ENCODE measurements at regions not wholly inside any gene's neighbourhood (a gene's known extent, or its start where the extent isn't known, plus 50 kb on each side); places are given as distances from the start of the nearest gene placed in this dataset.
"Not testable (repeated sequence)": the region's sequence is repeated elsewhere in the genome, so short reads cannot be mapped to it uniquely, and the experiment has no call there.

- no peak for ATAC-seq
- no peak for DNase-seq
These were observed 778.5 kb downstream of the NTRK3 start for GRCh38 chr15:87477737-87478686.

GRCh38 chr15:87477026-87477425 is 779.5 kb downstream of the NTRK3 start:
- ATAC-seq = no peak
- no peak for DNase-seq

- DNase-seq (no peak), ATAC-seq (no peak)
These were observed 785.6 kb downstream of the NTRK3 start for GRCh38 chr15:87470923-87471322.

GRCh38 chr15:87463956-87464355 is 792.6 kb downstream of the NTRK3 start:
- not testable (repeated sequence) for ATAC-seq

DNA sequence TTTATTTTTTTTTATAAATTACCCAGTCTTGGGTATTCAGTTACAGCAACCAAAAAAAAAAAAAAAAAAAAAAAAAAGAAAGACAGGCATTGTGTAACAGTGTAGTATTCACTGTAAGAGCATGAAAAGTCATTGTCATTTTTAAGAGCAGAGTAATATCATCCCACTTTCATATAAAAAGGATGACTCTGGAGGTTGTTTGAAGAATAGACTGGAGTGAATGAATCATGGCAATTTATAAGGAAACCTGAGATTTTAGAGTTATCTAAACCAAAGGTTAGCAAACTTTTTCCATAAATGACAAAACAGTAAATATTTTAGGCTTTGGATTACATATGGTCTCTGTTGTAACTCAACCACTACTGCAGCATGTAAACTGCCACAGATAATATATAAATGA is 794.9 kb downstream of the NTRK3 start:
- ATAC-seq (no peak), DNase-seq (no peak)

More at GRCh38 chr15:87463956-87464355, 792.6 kb downstream of the NTRK3 start:
- not testable (repeated sequence) for DNase-seq

DNA sequence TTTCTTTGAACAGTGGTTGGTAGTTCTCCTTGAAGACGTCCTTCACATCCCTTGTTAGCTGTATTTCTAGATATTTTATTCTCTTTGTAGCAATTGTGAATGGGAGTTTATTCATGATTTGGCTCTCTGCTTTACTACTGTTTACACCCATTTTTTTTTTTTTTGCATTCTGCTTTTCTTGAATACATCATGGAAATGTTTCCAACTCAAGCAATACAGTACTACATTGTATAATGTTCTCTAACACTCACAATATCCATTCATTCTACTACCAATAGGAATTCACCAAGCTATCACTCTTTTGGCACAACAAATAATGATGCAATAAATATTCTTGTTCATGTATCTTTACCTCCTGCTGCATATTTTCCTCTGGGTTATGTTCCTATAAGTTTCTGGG is 801.7 kb downstream of the NTRK3 start:
- ATAC-seq = no peak
- DNase-seq = no peak

DNA sequence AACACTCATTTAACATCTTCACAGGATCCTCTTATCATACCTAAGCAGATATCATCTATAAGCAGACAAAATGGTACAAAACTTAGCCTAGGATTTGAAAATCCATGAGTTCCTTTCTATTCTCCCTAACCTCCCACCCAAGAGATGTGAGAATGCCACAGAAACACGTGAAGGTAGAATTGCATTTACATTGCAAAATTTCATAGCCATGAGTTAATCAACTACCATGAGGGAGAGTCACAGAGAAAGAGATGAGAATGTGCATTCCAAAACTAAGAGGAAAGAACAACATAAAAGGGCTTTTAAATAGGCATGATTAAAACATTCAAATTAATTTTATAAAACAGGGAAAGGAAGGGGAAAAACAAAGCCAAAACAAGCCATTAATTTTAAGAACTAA is 806.2 kb downstream of the NTRK3 start:
- no peak for ATAC-seq
- DNase-seq = no peak

DNA sequence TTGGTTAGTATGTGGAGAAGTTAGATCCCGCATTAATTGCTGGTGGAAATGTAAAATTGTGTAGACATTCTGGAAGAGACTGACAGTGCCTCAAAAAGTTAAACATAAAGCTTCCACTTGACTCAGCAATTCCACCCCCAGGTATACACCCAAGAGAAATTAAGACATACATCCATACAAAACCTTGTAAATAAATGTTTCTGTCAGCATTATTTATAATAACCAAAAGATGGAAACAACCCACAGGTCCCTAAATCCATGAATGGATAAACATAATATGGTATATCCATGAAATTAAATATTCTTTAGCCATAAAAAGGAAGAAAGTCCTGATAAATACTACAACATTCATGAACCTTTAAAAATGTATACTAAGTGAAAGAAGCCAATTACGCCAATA is 817.4 kb downstream of the NTRK3 start:
- DNase-seq (no peak), ATAC-seq (no peak)

DNA sequence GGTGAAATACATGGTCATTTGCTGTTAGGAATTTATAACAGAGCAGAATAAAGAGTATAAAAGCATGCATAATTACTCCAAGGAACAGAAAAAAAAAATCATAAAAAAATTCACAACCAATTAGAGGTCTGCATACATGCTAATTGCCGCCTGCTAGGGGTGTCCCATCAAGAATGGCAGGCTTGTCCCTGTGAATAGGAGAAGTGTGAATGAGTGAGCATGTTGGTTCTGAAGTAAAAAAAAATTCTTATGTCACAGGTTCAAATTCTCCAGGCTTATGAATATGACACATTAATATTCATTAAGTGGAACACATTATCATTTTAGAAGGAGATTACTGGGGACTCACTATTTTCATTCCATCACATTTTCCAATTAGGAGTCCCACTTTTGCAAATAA is 822.7 kb downstream of the NTRK3 start:
- ATAC-seq (no peak), DNase-seq (no peak)

- no peak for ATAC-seq
- no peak for DNase-seq
These were observed 826.8 kb downstream of the NTRK3 start for GRCh38 chr15:87429754-87430153.

- no peak for DNase-seq
- no peak for ATAC-seq
These were observed 836.5 kb downstream of the NTRK3 start for GRCh38 chr15:87420017-87420416.

DNA sequence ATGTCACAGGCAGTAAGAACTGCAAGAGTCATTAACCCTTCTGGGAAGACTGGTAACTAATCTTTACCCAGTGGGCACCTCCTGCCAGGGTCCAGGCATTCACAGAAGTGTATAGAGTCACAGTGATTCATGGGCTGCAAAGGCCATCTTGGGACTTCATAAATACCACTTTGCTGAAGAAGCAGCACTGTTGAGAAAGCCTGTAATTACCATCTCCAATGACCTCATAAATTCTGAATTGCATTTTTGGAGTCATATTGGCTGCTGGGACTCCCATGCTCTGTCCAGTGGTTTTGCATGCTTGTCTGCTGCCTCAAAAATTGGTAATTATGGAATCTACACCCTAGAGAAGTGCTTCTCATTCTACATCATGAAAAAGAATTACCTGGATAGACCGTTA is 837.2 kb downstream of the NTRK3 start:
- DNase-seq = no peak
- ATAC-seq = no peak

DNA sequence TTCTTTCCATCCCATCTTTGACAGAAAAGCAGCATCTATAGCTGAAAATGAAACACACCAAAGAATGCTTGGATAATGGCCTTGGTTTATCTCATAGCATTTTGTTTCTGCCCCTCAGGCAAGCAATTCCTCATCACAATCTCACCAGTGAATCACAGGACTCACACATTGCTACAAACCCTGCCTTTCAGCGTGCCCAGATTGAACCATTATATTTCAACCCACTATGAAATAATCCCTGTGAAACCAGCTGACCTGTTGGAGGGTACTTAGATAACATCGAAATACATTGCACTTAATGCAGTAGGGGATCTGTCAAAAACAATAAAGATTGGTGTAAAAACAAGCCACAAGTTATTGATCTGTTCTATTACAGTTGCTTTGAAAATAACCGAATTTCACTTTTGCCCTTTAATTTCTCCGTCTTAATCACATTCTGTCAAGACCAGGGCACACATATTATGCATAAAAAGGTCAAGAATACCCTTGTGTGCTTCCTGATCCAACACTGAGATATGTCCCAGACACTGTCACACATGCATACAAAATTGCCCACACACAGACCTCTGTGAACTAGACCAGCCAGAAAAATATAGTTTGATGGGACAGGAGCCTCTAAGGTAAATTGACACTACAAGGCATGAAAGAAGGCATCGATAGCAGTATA is 839.8 kb downstream of the NTRK3 start:
- DNase-seq = no peak
- no peak for ATAC-seq

DNA sequence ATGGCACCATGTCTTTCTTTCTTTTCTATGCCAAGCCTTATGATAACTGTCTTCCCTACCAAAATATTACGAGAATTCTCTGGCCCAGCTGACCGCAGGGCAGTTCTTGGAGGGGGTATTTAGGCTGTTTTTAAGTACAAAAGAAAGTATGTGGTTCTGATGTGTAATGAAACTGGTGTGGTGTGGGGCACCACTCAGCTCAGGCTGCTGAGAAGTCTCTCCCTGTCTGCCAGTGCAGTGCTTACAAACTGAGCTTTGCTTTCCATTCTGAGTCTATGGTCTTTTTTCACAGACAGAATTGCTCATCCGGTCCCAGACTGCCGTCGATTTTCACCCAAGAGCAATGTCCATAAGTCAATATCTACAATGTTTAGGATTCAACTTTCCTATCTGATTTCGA is 847.6 kb downstream of the NTRK3 start:
- ATAC-seq (no peak), DNase-seq (no peak)

- ATAC-seq (no peak), DNase-seq (no peak)
These were observed 852.6 kb downstream of the NTRK3 start for GRCh38 chr15:87403973-87404372.

- no peak for ATAC-seq
- DNase-seq = no peak
These were observed 854.6 kb downstream of the NTRK3 start for GRCh38 chr15:87401973-87402372.

- ATAC-seq (no peak), DNase-seq (no peak)
These were observed 861.9 kb downstream of the NTRK3 start for GRCh38 chr15:87394676-87395075.

- ATAC-seq = no peak
- no peak for DNase-seq
These were observed 868.8 kb downstream of the NTRK3 start for GRCh38 chr15:87387766-87388165.

GRCh38 chr15:87374339-87374738 is 882.2 kb downstream of the NTRK3 start:
- ATAC-seq (no peak), DNase-seq (no peak)

- no peak for DNase-seq
- ATAC-seq = no peak
These were observed 887.3 kb downstream of the NTRK3 start for GRCh38 chr15:87369269-87369668.

- DNase-seq = no peak
- no peak for ATAC-seq
These were observed 888.0 kb downstream of the NTRK3 start for GRCh38 chr15:87368511-87368910.

DNA sequence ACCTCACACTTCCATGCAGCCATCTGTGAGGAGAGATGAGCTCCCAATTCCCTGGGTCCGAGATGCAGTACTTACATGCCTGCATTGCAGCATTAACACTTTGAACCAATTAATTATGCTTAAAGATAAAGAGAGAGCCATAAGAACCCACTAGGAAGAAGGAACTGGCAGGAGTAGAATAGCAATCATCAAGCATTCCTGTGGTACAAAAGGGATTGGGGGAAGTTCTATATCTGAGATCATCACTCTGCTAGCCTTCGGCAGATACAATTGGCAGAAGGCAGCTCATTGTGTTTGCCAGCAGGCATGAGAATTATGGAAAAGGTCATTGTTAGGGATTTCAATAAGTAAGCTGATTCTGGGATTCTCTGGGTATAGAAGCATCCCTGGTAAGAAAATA is 891.4 kb downstream of the NTRK3 start:
- no peak for ATAC-seq

DNA sequence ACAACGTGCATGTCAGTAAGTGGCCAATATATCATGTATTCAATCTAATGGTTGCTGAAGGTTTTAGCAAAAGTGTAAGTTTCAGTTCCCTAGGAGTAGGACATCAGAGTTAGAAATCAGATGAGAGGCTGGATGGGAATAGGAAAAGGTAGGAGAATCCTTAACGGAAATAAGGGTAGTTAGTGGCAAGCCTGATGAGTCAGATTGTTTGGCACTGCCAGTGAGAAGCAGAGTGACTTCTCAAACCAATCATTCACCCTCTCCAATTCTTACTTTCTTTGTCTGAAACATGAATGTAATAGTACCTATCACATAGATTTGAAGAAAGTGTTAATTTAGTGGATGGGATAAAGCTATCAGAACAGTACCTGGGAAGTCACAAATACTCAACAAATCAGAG is 894.0 kb downstream of the NTRK3 start:
- DNase-seq (no peak), ATAC-seq (no peak)

More for the DNA sequence above, 891.4 kb downstream of the NTRK3 start:
- no peak for DNase-seq

Measured in stimulated activated naive CD8-positive, alpha-beta T cell treated with anti-CD3 and anti-CD28 coated beads, Interleukin-15, Interleukin-2, amounts not matched to agents 100 U/mL and 50 U/mL, for 24 hours (primary cell).